Fibroblast of lung (primary cell): ENCODE measurements at regions not wholly inside any gene's neighbourhood (a gene's known extent, or its start where the extent isn't known, plus 50 kb on each side); places are given as distances from the start of the nearest gene placed in this dataset.

Source experiments
- DNase-seq, 2 donors: peaks; one replicate each; pipeline versions ENCODE4 v3.0.0 to v3.0.0-alpha.2; 2010; ENCODE audit warnings: low read depth in 2 of 2
- H2AFZ ChIP-seq: 2 replicates; pipeline ENCODE4 v1.5.1; 2012; ENCODE audit warnings: low read length, control low read depth, inconsistent platforms
- H3K27ac ChIP-seq: 2 replicates; pipeline ENCODE4 v1.5.1; 2011; ENCODE audit warnings: low read length, control low read depth; ENCODE audit not compliant: insufficient read depth
- H3K27me3 ChIP-seq: 2 replicates; pipeline ENCODE4 v1.5.1; 2011; ENCODE audit warnings: mild to moderate bottlenecking, low read length; ENCODE audit not compliant: control insufficient read depth, insufficient read depth
- H3K36me3 ChIP-seq: 2 replicates; pipeline ENCODE4 v1.5.1; 2011; ENCODE audit warnings: low read length; ENCODE audit not compliant: control insufficient read depth, insufficient read depth
- H3K4me1 ChIP-seq: 2 replicates; pipeline ENCODE4 v1.5.1; 2011; ENCODE audit warnings: low read length; ENCODE audit not compliant: control insufficient read depth, insufficient read depth; ENCODE audit errors: extremely low read depth
- H3K4me2 ChIP-seq: 2 replicates; pipeline ENCODE4 v1.5.1; 2011; ENCODE audit warnings: low read length, control low read depth; ENCODE audit not compliant: insufficient read depth; ENCODE audit errors: extremely low read depth
- H3K4me3 ChIP-seq, 4 experiments: fragments of 200-600 bp in 1 of 4; sonication (generic) in 1 of 4; replicated peaks in 1 of 4; 2 replicates each; pipeline ENCODE4 v1.5.1; 2011 to 2016; ENCODE audit warnings: low read length in 4 of 4, low read depth in 3 of 4, mild to moderate bottlenecking in 3 of 4, control low read depth in 2 of 4, inconsistent platforms in 1 of 4, mixed read lengths in 1 of 4; ENCODE audit not compliant: insufficient read depth in 1 of 4; ENCODE audit errors: control extremely low read depth in 1 of 4
- H3K79me2 ChIP-seq: 2 replicates; pipeline ENCODE4 v1.5.1; 2012; ENCODE audit warnings: mild to moderate bottlenecking, low read length, inconsistent platforms; ENCODE audit not compliant: control insufficient read depth, insufficient read depth
- H3K9ac ChIP-seq: 2 replicates; pipeline ENCODE4 v1.5.1; 2011; ENCODE audit warnings: mild to moderate bottlenecking, low read length, control low read depth; ENCODE audit not compliant: insufficient read depth
- H3K9me3 ChIP-seq: 2 replicates; pipeline ENCODE4 v1.5.1; 2012; ENCODE audit warnings: low read depth, low read length; ENCODE audit not compliant: control insufficient read depth, insufficient read depth
- H4K20me1 ChIP-seq: 2 replicates; pipeline ENCODE4 v1.5.1; 2011; ENCODE audit warnings: low read length; ENCODE audit not compliant: control insufficient read depth, insufficient read depth; ENCODE audit errors: extremely low read depth
- CTCF ChIP-seq, 2 donors: IDR thresholded peaks in 1 of 2; conservative IDR thresholded peaks in 1 of 2; 1 replicate in 1 of 2; 2 replicates in 1 of 2; pipeline ENCODE4 v1.5.1; 2011 to 2012; ENCODE audit warnings: low read length in 2 of 2, control low read depth in 1 of 2, inconsistent platforms in 1 of 2, low read depth in 1 of 2, mild to moderate bottlenecking in 1 of 2
- EZH2 ChIP-seq: IDR thresholded peaks from 2 replicates; pipeline ENCODE4 v1.5.1; 2012; ENCODE audit warnings: low read length, control low read depth, mild to moderate bottlenecking; ENCODE audit errors: missing control alignments

GRCh38 chr12:92459850-92460249 lies 242.9 kb upstream of the PLEKHG7 start:
- no peaks in the 10 kb centered on the region for H3K4me1 ChIP-seq
- no peaks in the 10 kb centered on the region for H4K20me1 ChIP-seq
- no peaks in the 10 kb centered on the region for H3K36me3 ChIP-seq
- DNase-seq = no peak
- no peaks in the 10 kb centered on the region for H3K9me3 ChIP-seq
- H3K9ac ChIP-seq = no peak overlapping the region
- H3K79me2 ChIP-seq = no peaks in the 10 kb centered on the region
- H2AFZ ChIP-seq = no peak overlapping the region
- H3K27ac ChIP-seq = no peak overlapping the region
- H3K4me2 ChIP-seq = no peak overlapping the region
- H3K4me3 ChIP-seq = no peak overlapping the region
- no peaks in the 10 kb centered on the region for H3K27me3 ChIP-seq
- TF ChIP-seq CTCF (conservative IDR thresholded peaks at IDR 0.05 in 1 of 2, IDR thresholded peaks at IDR 0.05 in 1 of 2; ENCODE audit: low read depth in 1 of 2, low read length in 2 of 2) (no peak), EZH2 (no peak)

- no peaks in the 10 kb centered on the region for H4K20me1 ChIP-seq
- no peak overlapping the region for H3K4me3 ChIP-seq
- no peak for DNase-seq
- H3K27me3 ChIP-seq = no peaks in the 10 kb centered on the region
- H2AFZ ChIP-seq = no peak overlapping the region
- no peaks in the 10 kb centered on the region for H3K9me3 ChIP-seq
- no peak overlapping the region for H3K27ac ChIP-seq
- no peaks in the 10 kb centered on the region for H3K36me3 ChIP-seq
- H3K4me2 ChIP-seq = no peak overlapping the region
- no peaks in the 10 kb centered on the region for H3K4me1 ChIP-seq
- TF ChIP-seq CTCF (conservative IDR thresholded peaks at IDR 0.05 in 1 of 2, IDR thresholded peaks at IDR 0.05 in 1 of 2; ENCODE audit: low read depth in 1 of 2, low read length in 2 of 2) = no peak
- no peak for TF ChIP-seq EZH2
- no peaks in the 10 kb centered on the region for H3K79me2 ChIP-seq
- H3K9ac ChIP-seq = no peak overlapping the region
Observed at GRCh38 chr12:92458996-92459395, 243.8 kb upstream of the PLEKHG7 start.

- no peaks in the 10 kb centered on the region for H3K9me3 ChIP-seq
- no peaks in the 10 kb centered on the region for H3K36me3 ChIP-seq
- no peak overlapping the region for H3K9ac ChIP-seq
- TF ChIP-seq CTCF (conservative IDR thresholded peaks at IDR 0.05 in 1 of 2, IDR thresholded peaks at IDR 0.05 in 1 of 2; ENCODE audit: low read depth in 1 of 2, low read length in 2 of 2) = no peak
- no peak for TF ChIP-seq EZH2
- H4K20me1 ChIP-seq = no peaks in the 10 kb centered on the region
- no peak overlapping the region for H2AFZ ChIP-seq
- H3K27ac ChIP-seq = no peak overlapping the region
- H3K27me3 ChIP-seq = no peaks in the 10 kb centered on the region
- H3K4me1 ChIP-seq = no peaks in the 10 kb centered on the region
- DNase-seq = no peak
- H3K4me2 ChIP-seq = no peak overlapping the region
- H3K4me3 ChIP-seq = no peak overlapping the region
- no peaks in the 10 kb centered on the region for H3K79me2 ChIP-seq
Observed at GRCh38 chr12:92457458-92458180, 245.2 kb upstream of the PLEKHG7 start.
